ENCODE measurements at regions not wholly inside any gene's neighbourhood (a gene's known extent, or its start where the extent isn't known, plus 50 kb on each side); places are given as distances from the start of the nearest gene placed in this dataset.

DNA sequence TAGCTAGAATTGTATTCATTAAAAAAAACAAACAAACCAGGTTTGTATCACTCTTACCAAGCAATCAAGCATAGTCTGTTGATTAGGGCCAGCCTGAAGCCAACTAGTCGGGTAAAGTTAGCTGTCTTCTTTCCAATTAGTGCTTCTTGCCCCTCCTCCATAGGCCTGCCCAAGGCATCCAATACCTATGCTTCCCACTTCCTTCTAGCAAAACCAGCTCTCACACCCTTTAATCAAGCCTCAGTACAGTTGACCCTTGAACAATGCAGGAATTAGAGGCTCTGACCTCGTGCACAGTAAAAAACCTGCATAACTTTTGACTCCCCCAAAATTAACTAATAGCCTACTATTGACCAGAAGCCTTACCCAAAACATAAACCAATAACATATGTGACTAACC lies 119.1 kb upstream of the DTNBP1 start:
- no peaks in the 10 kb centered on the region for H3K4me1 ChIP-seq (ENCODE audit: control insufficient read depth, insufficient read depth, low read length)
- no peaks in the 10 kb centered on the region for H3K36me3 ChIP-seq (ENCODE audit: control insufficient read depth, insufficient read depth, low read length)
- H3K4me3 ChIP-seq (ENCODE audit: low read length), result no peak overlapping the region
- no peaks in the 10 kb centered on the region for H3K9me3 ChIP-seq (ENCODE audit: control insufficient read depth, insufficient read depth, low read length)
- Mint-ChIP-seq H3K36me3 (no peaks in the 10 kb centered on the region), H3K4me1 (no peaks in the 10 kb centered on the region), H3K4me3 (no peak overlapping the region), H3K27ac (no peak overlapping the region), H3K27me3 (ENCODE audit: low read depth in 2 of 2) (peaks cover 0 to 18% of the 10 kb centered on the region in 2 donors), H3K9me3 (no peaks in the 10 kb centered on the region)
- 90% methylated on average over 2 of the region's 2 CpGs for WGBS (ENCODE audit: insufficient coverage)
- H3K27ac ChIP-seq (ENCODE audit: low read length), result no peak overlapping the region
- ATAC-seq (no peak), DNase-seq (no peak)
- intact Hi-C loops (cut with micrococcal nuclease), result no loop called here
- H3K27me3 ChIP-seq (ENCODE audit: control insufficient read depth, insufficient read depth, low read length), result no peaks in the 10 kb centered on the region
- TF ChIP-seq CTCF (IDR thresholded peaks at IDR 0.05), result no peak

- no peaks in the 10 kb centered on the region for H3K9me3 Mint-ChIP-seq
- H3K36me3 Mint-ChIP-seq, result no peaks in the 10 kb centered on the region
- H3K4me3 ChIP-seq (ENCODE audit: low read length), result no peak overlapping the region
- no peak for TF ChIP-seq CTCF (IDR thresholded peaks at IDR 0.05)
- intact Hi-C loops (cut with micrococcal nuclease), result no loop called here
- no peak overlapping the region for H3K4me3 Mint-ChIP-seq
- peaks cover 0 to 5% of the 10 kb centered on the region in 2 donors for H3K4me1 Mint-ChIP-seq
- WGBS (ENCODE audit: insufficient coverage), result 86% methylated on average over 3 of the region's 3 CpGs
- no peaks in the 10 kb centered on the region for H3K27me3 ChIP-seq (ENCODE audit: control insufficient read depth, insufficient read depth, low read length)
- no peak overlapping the region for H3K27ac Mint-ChIP-seq
- no peaks in the 10 kb centered on the region for H3K4me1 ChIP-seq (ENCODE audit: control insufficient read depth, insufficient read depth, low read length)
- H3K9me3 ChIP-seq (ENCODE audit: control insufficient read depth, insufficient read depth, low read length), result no peaks in the 10 kb centered on the region
- DNase-seq (no peak), ATAC-seq (no peak)
- H3K27me3 Mint-ChIP-seq (ENCODE audit: low read depth in 2 of 2), result peaks cover 2 to 19% of the 10 kb centered on the region in 2 donors
- no peaks in the 10 kb centered on the region for H3K36me3 ChIP-seq (ENCODE audit: control insufficient read depth, insufficient read depth, low read length)
- H3K27ac ChIP-seq (ENCODE audit: low read length), result no peak overlapping the region
Observed at GRCh38 chr6:15781333-15781732, 118.5 kb upstream of the DTNBP1 start.

GRCh38 chr6:15780437-15780836 lies 117.6 kb upstream of the DTNBP1 start:
- no peak overlapping the region for H3K27ac ChIP-seq (ENCODE audit: low read length)
- H3K9me3 ChIP-seq (ENCODE audit: control insufficient read depth, insufficient read depth, low read length), result no peaks in the 10 kb centered on the region
- H3K9me3 Mint-ChIP-seq, result no peaks in the 10 kb centered on the region
- H3K4me3 ChIP-seq (ENCODE audit: low read length), result no peak overlapping the region
- no peak for ATAC-seq
- no peak for TF ChIP-seq CTCF (IDR thresholded peaks at IDR 0.05)
- H3K4me1 Mint-ChIP-seq, result peaks cover 0 to 5% of the 10 kb centered on the region in 2 donors
- peaks cover 2 to 19% of the 10 kb centered on the region in 2 donors for H3K27me3 Mint-ChIP-seq (ENCODE audit: low read depth in 2 of 2)
- intact Hi-C loops (cut with micrococcal nuclease), result no loop called here
- H3K27ac Mint-ChIP-seq, result no peak overlapping the region
- H3K36me3 Mint-ChIP-seq, result no peaks in the 10 kb centered on the region
- no peaks in the 10 kb centered on the region for H3K36me3 ChIP-seq (ENCODE audit: control insufficient read depth, insufficient read depth, low read length)
- H3K4me3 Mint-ChIP-seq, result no peak overlapping the region
- 0% methylated on average over 1 of the region's 2 CpGs for WGBS (ENCODE audit: insufficient coverage)
- no peak for DNase-seq
- no peaks in the 10 kb centered on the region for H3K4me1 ChIP-seq (ENCODE audit: control insufficient read depth, insufficient read depth, low read length)
- H3K27me3 ChIP-seq (ENCODE audit: control insufficient read depth, insufficient read depth, low read length), result no peaks in the 10 kb centered on the region

DNA sequence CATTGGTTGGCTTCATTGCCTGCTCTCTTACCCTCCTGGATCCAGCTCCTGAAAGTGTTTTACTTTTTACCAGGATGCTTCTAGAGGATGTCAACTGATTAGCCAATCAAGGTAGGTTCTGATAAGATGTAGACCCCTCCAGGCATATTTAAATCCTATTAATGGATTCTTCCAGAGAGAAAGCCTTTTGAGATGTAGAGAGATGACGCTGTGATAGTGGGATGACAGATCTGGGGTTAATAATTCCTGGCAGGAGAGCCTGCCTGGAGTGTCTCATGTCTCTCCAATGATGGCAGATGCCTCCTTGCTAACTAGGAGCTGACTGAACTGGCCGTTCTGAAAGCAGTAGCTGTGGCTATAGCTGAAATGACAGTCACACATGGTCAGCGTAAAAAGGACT lies 116.9 kb upstream of the DTNBP1 start:
- Histone ChIP-seq H3K36me3 (ENCODE audit: control insufficient read depth, insufficient read depth, low read length) (no peaks in the 10 kb centered on the region), H3K4me3 (ENCODE audit: low read length) (no peak overlapping the region), H3K4me1 (ENCODE audit: control insufficient read depth, insufficient read depth, low read length) (no peaks in the 10 kb centered on the region), H3K27me3 (ENCODE audit: control insufficient read depth, insufficient read depth, low read length) (no peaks in the 10 kb centered on the region), H3K27ac (ENCODE audit: low read length) (no peak overlapping the region), H3K9me3 (ENCODE audit: control insufficient read depth, insufficient read depth, low read length) (no peaks in the 10 kb centered on the region)
- 88% methylated on average over 3 of the region's 3 CpGs for WGBS (ENCODE audit: insufficient coverage)
- H3K4me1 Mint-ChIP-seq, result peaks cover 0 to 5% of the 10 kb centered on the region in 2 donors
- H3K4me3 Mint-ChIP-seq, result no peak overlapping the region
- H3K9me3 Mint-ChIP-seq, result no peaks in the 10 kb centered on the region
- H3K36me3 Mint-ChIP-seq, result no peaks in the 10 kb centered on the region
- TF ChIP-seq CTCF (IDR thresholded peaks at IDR 0.05), result no peak
- DNase-seq (no peak), ATAC-seq (no peak)
- H3K27ac Mint-ChIP-seq, result no peak overlapping the region
- intact Hi-C loops (cut with micrococcal nuclease), result no loop called here
- H3K27me3 Mint-ChIP-seq (ENCODE audit: low read depth in 2 of 2), result peaks cover 2 to 19% of the 10 kb centered on the region in 2 donors
